CD4-positive, alpha-beta T cell treated with Interleukin-17A for 1 hour (primary cell): ENCODE measurements at regions not wholly inside any gene's neighbourhood (a gene's known extent, or its start where the extent isn't known, plus 50 kb on each side); places are given as distances from the start of the nearest gene placed in this dataset.
"Not testable (repeated sequence)": the region's sequence is repeated elsewhere in the genome, so short reads cannot be mapped to it uniquely, and the experiment has no call there.

ENCODE experiments used
- DNase-seq: peaks from one replicate; pipeline ENCODE4 v3.0.0-alpha.2; 2020

DNA sequence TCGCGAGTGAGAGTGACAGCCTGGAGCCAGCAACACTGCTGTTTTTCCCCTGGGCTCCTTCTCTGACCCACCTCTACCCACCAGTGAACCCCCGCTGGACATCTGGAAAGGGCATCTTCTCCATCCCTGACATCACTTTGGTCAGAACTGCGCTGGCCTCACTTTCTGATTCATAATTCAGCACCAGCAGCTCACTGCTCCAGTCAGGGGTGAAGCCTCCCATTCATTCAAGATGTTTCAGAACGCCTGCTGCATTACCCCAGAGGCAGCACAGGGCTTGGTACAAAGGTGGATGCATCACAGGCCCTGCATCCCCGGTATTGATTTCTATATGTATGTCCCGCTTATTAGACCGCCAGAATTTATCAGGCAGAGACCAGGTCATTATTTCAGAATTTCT lies 182.8 kb upstream of the TSHZ3 start:
- no peak for DNase-seq

DNA sequence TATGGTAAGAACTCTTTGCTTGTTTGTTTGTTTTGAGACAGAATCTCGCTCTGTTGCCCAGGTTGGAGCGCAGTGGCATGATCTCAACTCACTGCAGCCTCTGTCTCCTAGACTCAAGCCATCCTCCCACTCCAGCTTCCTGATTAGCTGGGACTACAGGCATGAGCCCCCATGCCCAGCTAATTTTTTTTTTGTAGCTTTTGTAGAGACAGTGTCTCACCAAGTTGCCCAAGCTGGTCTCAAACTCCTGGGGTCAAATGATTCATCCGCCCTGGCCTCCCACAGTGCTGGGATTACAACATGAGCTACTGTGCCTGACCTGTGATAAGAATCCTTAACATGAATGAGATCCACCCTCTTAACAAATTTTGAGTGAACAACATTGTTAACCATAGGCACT lies 183.9 kb upstream of the TSHZ3 start:
- no peak for DNase-seq

DNA sequence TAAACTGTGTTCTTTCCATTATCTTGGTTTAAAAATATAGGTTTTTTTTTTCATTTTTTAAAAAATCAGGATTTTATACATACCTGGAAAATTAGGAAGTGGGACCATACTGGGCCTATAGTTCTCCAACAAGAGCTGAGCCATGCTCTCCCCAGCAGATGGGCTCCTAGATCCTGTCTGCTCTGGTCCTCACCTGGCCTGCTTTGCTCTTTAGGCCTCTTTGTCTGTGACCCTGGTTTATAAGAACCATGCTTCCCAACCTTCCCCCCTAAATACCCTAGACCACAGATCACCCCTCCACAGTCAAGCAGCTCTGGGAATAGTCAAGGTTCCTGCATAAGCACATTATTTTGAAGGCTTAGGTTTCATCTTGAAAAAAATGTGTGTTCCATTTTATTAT lies 185.0 kb upstream of the TSHZ3 start:
- no peak for DNase-seq

GRCh38 chr19:31534786-31535657 lies 185.8 kb upstream of the TSHZ3 start:
- no peak for DNase-seq

GRCh38 chr19:31535691-31536460 lies 186.6 kb upstream of the TSHZ3 start:
- DNase-seq: no peak

DNA sequence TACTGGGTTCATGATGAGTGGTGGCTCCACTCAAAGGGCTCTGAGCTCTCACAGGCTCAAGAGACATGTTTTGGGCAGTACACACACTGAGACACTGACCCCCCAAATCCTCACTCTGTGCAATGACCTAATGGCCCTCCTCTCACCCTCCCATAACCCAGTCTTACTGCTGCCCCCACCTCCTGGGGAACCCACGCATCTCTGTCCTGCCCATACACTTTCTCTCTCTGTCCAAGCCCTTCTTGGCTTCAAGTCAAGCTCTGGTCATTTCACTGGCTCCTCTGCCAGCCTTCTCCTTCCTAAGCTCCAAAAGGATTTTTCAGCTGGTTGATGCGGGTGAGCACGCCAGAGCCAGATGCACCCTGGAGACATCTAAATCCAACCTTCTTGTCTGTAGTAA lies 187.9 kb upstream of the TSHZ3 start:
- no peak for DNase-seq

DNA sequence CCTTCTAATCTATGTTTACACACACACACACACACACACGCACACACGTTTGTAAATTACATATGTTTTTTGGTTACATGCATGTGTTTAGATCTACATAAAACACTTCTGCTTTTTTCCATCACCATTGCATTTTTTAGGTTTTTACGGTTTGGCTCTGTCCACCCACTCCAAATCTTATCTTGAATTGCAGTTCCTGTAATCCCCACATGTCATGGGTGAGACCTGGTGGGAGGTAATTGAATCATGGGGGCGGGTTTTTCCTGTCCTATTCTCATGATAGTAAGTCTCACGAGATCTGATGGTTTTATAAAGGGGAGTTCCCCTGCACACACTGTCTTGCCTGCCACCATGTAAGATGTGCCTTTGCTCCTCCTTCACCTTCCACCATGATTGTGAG lies 188.7 kb upstream of the TSHZ3 start:
- not testable (repeated sequence) for DNase-seq

GRCh38 chr19:31538879-31539278 lies 189.6 kb upstream of the TSHZ3 start:
- DNase-seq: no peak

GRCh38 chr19:31539386-31539785 lies 190.2 kb upstream of the TSHZ3 start:
- DNase-seq: no peak

GRCh38 chr19:31541396-31541795 lies 192.2 kb upstream of the TSHZ3 start:
- DNase-seq: no peak

GRCh38 chr19:31543456-31543855 lies 194.2 kb upstream of the TSHZ3 start:
- no peak for DNase-seq

GRCh38 chr19:31545777-31546176 lies 196.5 kb upstream of the TSHZ3 start:
- no peak for DNase-seq

DNA sequence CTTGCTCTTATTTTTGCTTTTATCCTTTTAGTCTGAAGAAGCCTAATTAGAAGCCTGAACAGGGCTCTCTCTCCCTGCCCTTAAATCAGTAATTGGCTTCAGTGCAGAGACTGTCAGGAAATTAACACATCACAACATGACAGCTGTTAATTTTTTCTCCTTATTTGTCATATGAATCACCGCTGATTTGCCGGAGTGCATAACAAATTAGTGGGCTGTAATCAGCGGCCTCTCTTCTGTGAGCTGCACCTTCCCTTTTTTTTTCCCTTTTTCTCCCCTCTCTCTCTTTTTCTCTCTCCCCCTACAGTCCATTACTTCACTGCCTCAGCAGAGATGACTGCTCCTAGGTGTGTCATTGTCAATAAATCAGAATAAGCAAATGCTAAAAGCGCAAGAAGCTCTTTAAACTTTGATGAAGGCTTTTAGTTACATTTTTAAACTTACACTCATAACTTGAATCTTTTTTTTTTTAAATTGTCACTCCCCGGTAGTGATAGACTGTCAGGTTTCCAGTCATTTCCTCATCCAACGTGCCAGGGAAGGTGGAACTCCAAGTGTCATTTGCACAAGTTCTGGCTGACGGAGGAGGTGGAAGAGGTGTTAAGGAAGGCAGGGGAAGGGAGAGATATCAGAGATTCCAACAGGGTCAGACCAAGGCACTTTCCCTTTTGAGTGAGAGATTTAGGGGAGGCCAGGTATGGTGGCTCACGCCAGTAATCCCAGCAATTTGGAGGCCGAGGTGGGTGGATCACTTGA lies 197.1 kb upstream of the TSHZ3 start:
- DNase-seq: no peak

DNA sequence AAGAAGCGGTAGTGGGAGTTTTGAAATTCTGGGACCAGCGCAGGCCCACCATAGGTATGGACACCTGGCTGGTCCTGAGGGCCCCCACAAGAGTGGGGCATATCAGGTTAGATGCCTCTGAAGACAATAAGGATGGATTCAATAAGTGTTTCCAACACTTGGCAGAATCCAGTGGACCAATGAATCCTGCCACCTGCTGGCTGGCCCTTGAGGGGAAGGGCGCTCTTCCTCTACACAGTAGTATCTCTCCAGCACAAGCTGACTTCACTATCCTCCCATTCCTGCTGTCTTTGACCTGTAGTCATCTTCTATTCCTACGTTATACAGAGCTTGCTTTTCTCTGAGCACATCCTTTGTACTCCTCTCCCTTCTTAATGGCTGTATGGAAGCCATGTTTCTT lies 199.7 kb upstream of the TSHZ3 start:
- no peak for DNase-seq

DNA sequence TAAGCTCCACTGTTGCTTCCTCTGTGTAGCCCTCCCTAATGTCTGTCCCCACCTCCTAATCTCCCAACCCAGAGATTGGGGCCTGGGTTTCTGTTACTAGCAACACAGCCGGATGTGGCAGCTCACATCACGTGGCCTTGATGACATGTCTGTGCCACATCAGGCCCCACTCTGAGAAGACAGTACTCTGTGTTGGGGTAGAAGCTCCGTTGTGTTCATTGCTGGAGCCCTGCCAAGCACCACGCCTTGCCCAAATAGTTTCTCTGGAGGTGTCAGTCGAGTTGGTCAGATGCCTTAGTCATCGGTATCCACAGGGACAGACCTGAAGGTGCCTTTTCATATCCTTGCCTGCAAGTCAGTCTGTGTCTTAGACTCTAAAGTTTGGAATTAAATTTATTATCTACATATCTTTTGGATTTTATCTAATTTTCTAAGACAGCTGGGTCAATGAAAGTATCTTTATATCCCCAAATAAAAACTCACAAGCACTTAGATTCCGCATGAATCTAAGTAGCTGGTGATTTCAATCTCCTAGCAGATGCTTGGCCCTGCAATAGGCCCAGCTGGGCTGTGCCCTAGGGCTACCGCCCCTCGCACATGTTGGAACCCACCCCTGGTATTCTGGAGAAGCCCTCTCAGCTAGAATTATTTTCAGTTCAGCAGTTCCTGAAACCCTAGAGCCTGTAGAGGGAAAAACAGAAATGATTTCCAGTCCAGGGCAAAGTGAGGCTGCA lies 204.0 kb upstream of the TSHZ3 start:
- no peak for DNase-seq

DNA sequence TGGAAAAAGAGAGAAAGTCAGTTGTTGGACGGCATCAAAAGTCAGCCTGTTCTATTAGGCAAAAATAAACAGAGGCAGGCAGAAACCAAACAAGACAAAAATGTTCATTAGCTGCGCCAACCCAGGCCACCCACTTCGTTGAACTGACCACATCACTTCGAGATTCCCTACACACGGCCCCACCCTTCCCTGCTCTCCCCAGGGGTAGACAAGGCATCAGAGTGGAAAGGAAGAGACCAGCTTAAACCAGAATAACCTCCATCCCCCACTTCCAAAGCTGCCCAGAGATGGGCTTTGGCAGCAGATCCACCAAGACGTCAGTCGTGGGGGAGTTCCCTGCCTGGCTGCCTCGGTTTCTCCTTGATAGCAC lies 204.6 kb upstream of the TSHZ3 start:
- no peak for DNase-seq

- no peak for DNase-seq
Observed at GRCh38 chr19:31554360-31554759, 205.1 kb upstream of the TSHZ3 start.

- DNase-seq: no peak
Observed at GRCh38 chr19:31555634-31556215, 206.5 kb upstream of the TSHZ3 start.

- no peak for DNase-seq
Observed at GRCh38 chr19:31559494-31559893, 210.3 kb upstream of the TSHZ3 start.

DNA sequence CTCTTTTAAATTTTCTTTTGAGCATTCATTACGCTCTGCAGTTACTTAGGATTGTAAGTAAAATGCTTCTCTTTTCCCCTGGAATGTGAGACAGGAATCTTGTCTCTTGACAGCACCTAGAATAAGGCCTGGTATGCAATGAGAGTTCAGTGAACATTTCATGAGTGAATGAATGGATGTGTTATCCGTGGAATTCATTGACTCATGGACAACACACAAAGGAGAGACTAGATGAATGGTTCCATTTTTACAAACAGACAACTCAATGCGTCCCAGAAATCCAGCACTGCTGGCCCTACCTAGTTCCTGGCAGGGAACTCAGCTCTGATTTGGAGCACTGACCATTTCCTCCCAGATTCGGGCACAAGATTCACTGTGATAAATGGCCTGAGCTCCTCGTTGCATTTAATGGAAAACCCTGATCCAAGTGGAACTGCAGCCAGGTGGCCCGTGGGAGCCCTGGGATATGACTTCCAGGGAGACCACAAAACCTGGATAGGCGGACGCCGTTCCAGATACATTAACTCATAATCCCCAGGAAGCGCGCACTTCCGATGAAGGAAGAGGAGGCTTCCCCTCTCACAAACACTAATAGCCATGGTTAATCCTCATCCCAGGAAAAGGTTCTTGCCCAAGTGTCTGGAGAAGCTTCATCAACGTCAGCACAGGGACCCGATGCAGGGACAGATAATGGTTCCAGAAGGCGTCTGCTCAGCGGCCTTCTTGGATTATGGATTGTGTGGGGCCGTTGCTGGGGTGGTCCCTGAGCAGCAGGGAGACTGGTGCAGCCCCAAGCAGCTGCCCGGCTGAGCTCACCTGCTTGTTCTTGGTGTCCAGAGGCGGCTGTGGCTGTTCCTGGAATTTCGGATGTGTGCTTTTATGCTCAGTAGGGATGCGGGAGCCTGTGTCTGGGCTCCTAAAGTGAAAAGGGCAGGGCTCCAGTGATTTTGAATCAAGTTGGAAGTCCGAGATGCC lies 211.1 kb upstream of the TSHZ3 start:
- DNase-seq: no peak

- no peak for DNase-seq
Observed at GRCh38 chr19:31562966-31563612, 213.9 kb upstream of the TSHZ3 start.
